ENCODE measurements at regions not wholly inside any gene's neighbourhood (a gene's known extent, or its start where the extent isn't known, plus 50 kb on each side); places are given as distances from the start of the nearest gene placed in this dataset.

DNA sequence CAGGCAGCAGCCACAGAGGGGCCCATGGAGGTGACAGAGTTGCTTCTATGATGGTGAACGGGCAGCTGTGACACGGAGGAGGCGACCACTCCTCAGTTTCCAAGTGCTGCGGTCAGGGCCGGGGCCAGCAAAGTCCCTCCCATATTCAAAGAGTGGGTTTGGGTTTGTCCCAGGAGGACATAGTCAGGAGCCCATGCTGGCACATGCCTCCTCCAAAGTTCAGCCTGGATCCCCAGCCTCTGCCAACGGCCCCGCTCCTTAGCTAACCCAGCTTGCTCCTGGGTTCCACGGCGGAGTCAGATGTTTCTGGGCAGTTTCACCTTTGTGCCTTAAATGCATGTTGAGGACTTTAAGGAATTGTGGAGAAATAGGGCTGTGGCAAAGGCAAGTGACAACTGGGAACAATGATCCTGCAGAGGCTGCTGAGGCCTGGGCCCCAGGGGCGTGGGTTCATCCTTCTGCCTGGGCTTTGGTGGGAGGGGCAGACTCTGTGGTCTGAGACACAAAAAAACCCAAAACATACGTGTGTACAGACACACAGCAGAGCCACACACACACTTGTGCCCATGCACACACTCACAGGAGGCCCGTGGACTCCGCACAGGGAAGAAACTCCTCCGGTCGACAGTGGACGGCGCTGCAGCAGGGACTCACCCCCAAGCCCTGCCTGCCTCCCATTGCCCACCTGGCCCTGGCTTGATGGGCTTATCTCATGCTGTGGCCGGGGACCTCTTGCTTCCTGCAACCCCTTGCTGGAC lies 399.4 kb downstream of the TMEM121 start:
- TF ChIP-seq, protein P1, sequence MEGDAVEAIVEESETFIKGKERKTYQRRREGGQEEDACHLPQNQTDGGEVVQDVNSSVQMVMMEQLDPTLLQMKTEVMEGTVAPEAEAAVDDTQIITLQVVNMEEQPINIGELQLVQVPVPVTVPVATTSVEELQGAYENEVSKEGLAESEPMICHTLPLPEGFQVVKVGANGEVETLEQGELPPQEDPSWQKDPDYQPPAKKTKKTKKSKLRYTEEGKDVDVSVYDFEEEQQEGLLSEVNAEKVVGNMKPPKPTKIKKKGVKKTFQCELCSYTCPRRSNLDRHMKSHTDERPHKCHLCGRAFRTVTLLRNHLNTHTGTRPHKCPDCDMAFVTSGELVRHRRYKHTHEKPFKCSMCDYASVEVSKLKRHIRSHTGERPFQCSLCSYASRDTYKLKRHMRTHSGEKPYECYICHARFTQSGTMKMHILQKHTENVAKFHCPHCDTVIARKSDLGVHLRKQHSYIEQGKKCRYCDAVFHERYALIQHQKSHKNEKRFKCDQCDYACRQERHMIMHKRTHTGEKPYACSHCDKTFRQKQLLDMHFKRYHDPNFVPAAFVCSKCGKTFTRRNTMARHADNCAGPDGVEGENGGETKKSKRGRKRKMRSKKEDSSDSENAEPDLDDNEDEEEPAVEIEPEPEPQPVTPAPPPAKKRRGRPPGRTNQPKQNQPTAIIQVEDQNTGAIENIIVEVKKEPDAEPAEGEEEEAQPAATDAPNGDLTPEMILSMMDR (IDR thresholded peaks at IDR 0.05; ENCODE audit: insufficient read depth, low read depth, low read length): no peak
- no peak for TF ChIP-seq EZH2 (IDR thresholded peaks at IDR 0.05; ENCODE audit: insufficient read depth, low read length)
